Keratinocyte (primary cell): ENCODE measurements at regions not wholly inside any gene's neighbourhood (a gene's known extent, or its start where the extent isn't known, plus 50 kb on each side); places are given as distances from the start of the nearest gene placed in this dataset.

Experiments used
- DNase-seq: peaks from one replicate; pipeline ENCODE4 v3.0.0-alpha.2; 2011; ENCODE audit warnings: low read depth, missing footprints, low spot score
- FAIRE-seq: peaks from 2 replicates; lab custom pipeline; 2011; peaks lifted over from hg19 to GRCh38; lab: Jason Lieb, UNC
- H2AFZ ChIP-seq: 2 replicates; pipeline ENCODE4 v1.6.0; 2012; ENCODE audit warnings: low read length, control low read depth, inconsistent platforms; ENCODE audit not compliant: control insufficient read depth
- H3K27ac ChIP-seq: 2 replicates; pipeline ENCODE4 v1.5.1; 2011; ENCODE audit warnings: low read length; ENCODE audit not compliant: control insufficient read depth, insufficient read depth
- H3K27me3 ChIP-seq: 3 replicates; pipeline ENCODE4 v1.6.0; 2011; ENCODE audit warnings: low read length; ENCODE audit not compliant: control insufficient read depth, insufficient read depth; ENCODE audit errors: extremely low read depth
- H3K36me3 ChIP-seq, 2 experiments: 2 replicates in 1 of 2; 3 replicates in 1 of 2; pipeline ENCODE4 v1.5.1; 2011; ENCODE audit warnings: low read length in 2 of 2, mild to moderate bottlenecking in 1 of 2; ENCODE audit not compliant: control insufficient read depth in 2 of 2, insufficient read depth in 2 of 2; ENCODE audit errors: extremely low read depth in 1 of 2
- H3K4me1 ChIP-seq: 3 replicates; pipeline ENCODE4 v1.5.1; 2011; ENCODE audit warnings: low read length; ENCODE audit not compliant: control insufficient read depth, insufficient read depth; ENCODE audit errors: extremely low read depth
- H3K4me2 ChIP-seq: 3 replicates; pipeline ENCODE4 v1.6.0; 2011; ENCODE audit warnings: low read depth, low read length; ENCODE audit not compliant: control insufficient read depth, insufficient read depth; ENCODE audit errors: extremely low read depth
- H3K4me3 ChIP-seq, 3 experiments: fragments of 200-600 bp in 1 of 3; sonication (generic) in 1 of 3; 2 replicates in 2 of 3; 3 replicates in 1 of 3; pipeline ENCODE4 v1.5.1; 2011 to 2016; ENCODE audit warnings: low read length in 3 of 3, mild to moderate bottlenecking in 3 of 3, control low read depth in 2 of 3, inconsistent platforms in 1 of 3, low read depth in 1 of 3, mixed read lengths in 1 of 3, mixed run types in 1 of 3, moderate library complexity in 1 of 3; ENCODE audit not compliant: control insufficient read depth in 2 of 3, insufficient read depth in 2 of 3; ENCODE audit errors: extremely low read depth in 1 of 3
- H3K79me2 ChIP-seq: 2 replicates; pipeline ENCODE4 v1.6.0; 2012; ENCODE audit warnings: low read length; ENCODE audit not compliant: control insufficient read depth, insufficient read depth
- H3K9ac ChIP-seq: 3 replicates; pipeline ENCODE4 v1.6.0; 2011; ENCODE audit warnings: low read length; ENCODE audit not compliant: control insufficient read depth, insufficient read depth; ENCODE audit errors: extremely low read depth
- H3K9me1 ChIP-seq: 3 replicates; pipeline ENCODE4 v1.6.0; 2011; ENCODE audit warnings: low read length; ENCODE audit not compliant: control insufficient read depth, insufficient read depth; ENCODE audit errors: extremely low read depth
- H3K9me3 ChIP-seq: 2 replicates; pipeline ENCODE4 v1.5.1; 2012; ENCODE audit warnings: low read depth, low read length; ENCODE audit not compliant: control insufficient read depth
- H4K20me1 ChIP-seq: 3 replicates; pipeline ENCODE4 v1.6.0; 2011; ENCODE audit warnings: low read length; ENCODE audit not compliant: control insufficient read depth, insufficient read depth; ENCODE audit errors: extremely low read depth
- CTCF ChIP-seq, 3 experiments: IDR thresholded peaks in 1 of 3; conservative IDR thresholded peaks in 1 of 3; optimal IDR thresholded peaks in 1 of 3; 2 replicates in 2 of 3; 3 replicates in 1 of 3; pipeline versions ENCODE3 to v1.5.1; 2011; ENCODE audit warnings: low read length in 3 of 3, mild to moderate bottlenecking in 3 of 3, moderate library complexity in 2 of 3, control low read depth in 1 of 3, inconsistent platforms in 1 of 3; ENCODE audit not compliant: insufficient read depth in 2 of 3; ENCODE audit errors: extremely low read depth in 1 of 3
- EZH2 ChIP-seq: IDR thresholded peaks from one replicate; pipeline ENCODE4 v1.6.1; 2012; ENCODE audit warnings: inconsistent platforms, mild to moderate bottlenecking, low read length, moderate library complexity
- dilution Hi-C: fragments of 300-500 bp; cut with MboI; formaldehyde crosslinking; loops from one replicate; pipeline ENCODE4 v1.7.0; 2020; ENCODE audit warnings: low sequenced_read_pairs; ENCODE audit not compliant: extremely low pct_ligation_motif_present

DNA sequence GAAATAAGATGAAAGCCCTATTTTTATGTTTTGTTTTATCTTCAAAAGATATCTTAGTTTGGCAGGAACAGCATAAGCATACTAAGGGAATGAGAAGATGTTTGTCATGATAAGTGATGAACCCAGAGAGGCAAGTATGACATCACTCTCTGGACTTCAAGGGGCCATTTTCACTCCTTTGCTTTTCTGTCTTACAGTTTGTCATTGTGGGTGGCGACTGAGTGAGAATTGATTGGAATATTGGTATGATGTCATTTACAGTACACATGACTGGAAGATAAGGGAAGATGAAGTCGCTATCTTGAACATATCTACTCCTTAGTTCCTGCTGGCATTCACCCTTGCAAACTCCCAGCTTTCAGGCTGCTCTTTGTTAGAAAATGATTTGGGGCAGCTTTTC is 258.1 kb upstream of the RAB4A start:
- no peak overlapping the region for H3K9ac ChIP-seq
- no peaks in the 10 kb centered on the region for H3K36me3 ChIP-seq
- dilution Hi-C loops, result no loop called here
- no peaks in the 10 kb centered on the region for H4K20me1 ChIP-seq
- TF ChIP-seq CTCF (optimal IDR thresholded peaks at IDR 0.05 in 1 of 3, IDR thresholded peaks at IDR 0.05 in 1 of 3, conservative IDR thresholded peaks at IDR 0.05 in 1 of 3; ENCODE audit: extremely low read depth in 1 of 3, insufficient read depth in 2 of 3, low read length in 3 of 3) (no peak), EZH2 (no peak)
- H3K4me1 ChIP-seq, result no peaks in the 10 kb centered on the region
- H3K9me3 ChIP-seq, result no peaks in the 10 kb centered on the region
- H3K4me3 ChIP-seq, result no peak overlapping the region
- peaks cover 2% of the 10 kb centered on the region for H3K27me3 ChIP-seq
- no peak for DNase-seq
- H2AFZ ChIP-seq, result no peak overlapping the region
- H3K79me2 ChIP-seq, result no peaks in the 10 kb centered on the region
- FAIRE-seq, result no peak
- H3K27ac ChIP-seq, result no peak overlapping the region
- H3K9me1 ChIP-seq, result no peaks in the 10 kb centered on the region
- no peak overlapping the region for H3K4me2 ChIP-seq

GRCh38 chr1:229013981-229014380 is 256.9 kb upstream of the RAB4A start:
- DNase-seq, result no peak
- no peaks in the 10 kb centered on the region for H3K9me3 ChIP-seq
- H4K20me1 ChIP-seq, result no peaks in the 10 kb centered on the region
- no peak overlapping the region for H3K27ac ChIP-seq
- no peaks in the 10 kb centered on the region for H3K79me2 ChIP-seq
- no peak overlapping the region for H3K4me2 ChIP-seq
- dilution Hi-C loops, result no loop called here
- peaks cover 11% of the 10 kb centered on the region for H3K27me3 ChIP-seq
- no peaks in the 10 kb centered on the region for H3K36me3 ChIP-seq
- FAIRE-seq, result no peak
- H3K4me3 ChIP-seq, result no peak overlapping the region
- H3K9ac ChIP-seq, result no peak overlapping the region
- TF ChIP-seq EZH2, result no peak
- no peak for TF ChIP-seq CTCF (optimal IDR thresholded peaks at IDR 0.05 in 1 of 3, IDR thresholded peaks at IDR 0.05 in 1 of 3, conservative IDR thresholded peaks at IDR 0.05 in 1 of 3; ENCODE audit: extremely low read depth in 1 of 3, insufficient read depth in 2 of 3, low read length in 3 of 3)
- no peaks in the 10 kb centered on the region for H3K9me1 ChIP-seq
- no peak overlapping the region for H2AFZ ChIP-seq
- H3K4me1 ChIP-seq, result no peaks in the 10 kb centered on the region
